ENCODE measurements at regions not wholly inside any gene's neighbourhood (a gene's known extent, or its start where the extent isn't known, plus 50 kb on each side); places are given as distances from the start of the nearest gene placed in this dataset.
"Not testable (repeated sequence)": the region's sequence is repeated elsewhere in the genome, so short reads cannot be mapped to it uniquely, and the experiment has no call there.

DNA sequence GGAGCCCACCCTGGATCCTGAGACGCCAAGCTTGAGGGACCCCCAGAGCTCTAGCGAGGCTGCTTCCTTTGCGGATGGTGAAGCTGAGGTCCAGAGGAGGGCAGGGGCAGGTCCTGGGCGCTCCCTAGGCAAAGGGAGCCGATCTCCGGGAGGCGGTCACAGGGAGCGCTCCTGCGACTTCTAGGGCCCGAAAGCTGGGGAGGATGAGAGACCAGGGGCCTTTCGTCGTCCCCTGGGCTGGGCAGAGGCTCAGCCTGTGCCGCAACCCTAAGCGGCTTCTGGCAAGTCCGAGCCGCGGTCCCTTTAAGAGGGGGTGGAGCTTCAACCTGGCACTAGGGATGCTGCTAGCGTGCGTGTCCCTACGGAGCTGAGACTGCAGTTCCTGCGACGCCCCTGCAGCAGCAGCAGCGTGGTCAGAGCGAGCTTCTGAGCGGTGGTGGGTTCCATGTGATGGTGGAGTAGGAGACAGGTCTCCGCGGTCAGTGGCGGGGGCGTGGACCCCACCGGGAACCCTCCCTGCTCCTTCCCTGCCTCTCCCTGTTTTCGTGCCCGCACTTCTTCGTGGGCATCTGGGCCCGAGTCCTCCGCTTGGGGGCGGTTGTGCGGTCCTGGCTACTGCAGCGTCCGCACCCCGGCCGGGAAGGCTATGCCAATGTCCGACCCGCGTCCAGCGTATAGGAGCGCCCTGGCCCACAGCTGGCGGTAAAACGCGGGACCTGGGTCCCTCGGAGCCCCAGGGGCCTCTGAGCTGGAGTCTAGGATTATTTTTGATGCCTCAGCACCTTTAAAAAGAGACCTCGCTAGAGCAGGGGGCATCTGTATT, 154.6 kb downstream of the CCDC74A start:
- peaks cover 13 to 15% of the 10 kb centered on the region in 2 donors for H3K27me3 ChIP-seq (ENCODE audit: control insufficient read depth in 2 of 2, insufficient read depth in 2 of 2, low read length in 2 of 2)
- intact Hi-C loops (cut with micrococcal nuclease) = no loop called here
- H3K79me2 ChIP-seq (ENCODE audit: insufficient read depth, low read length) = no peaks in the 10 kb centered on the region
- Mint-ChIP-seq H3K9me3 (no peaks in the 10 kb centered on the region), H3K4me1 (peaks cover 24% of the 10 kb centered on the region), H3K27ac (peak overlapping the region in 5 of 7 donors; percentile 52 to 81 (median 75)), H3K27me3 (ENCODE audit: low read depth in 3 of 3) (peaks cover 0 to 57% (median 38%) of the 10 kb centered on the region in 3 donors), H3K36me3 (peaks cover 4 to 6% of the 10 kb centered on the region in 2 donors), H3K4me3 (peak overlapping the region; percentile 81 to 94)
- DNase-seq = peak; percentile 36 to 68 (median 61)
- peaks cover 12 to 17% of the 10 kb centered on the region in 2 donors for H3K4me1 ChIP-seq (ENCODE audit: control insufficient read depth in 1 of 2, insufficient read depth in 2 of 2, low read length in 2 of 2)
- H3K4me3 ChIP-seq (replicated peaks in 1 of 3; ENCODE audit: low read depth in 2 of 3, low read length in 3 of 3) = peak overlapping the region; percentile 11 to 62 (median 33)
- H4K20me1 ChIP-seq (ENCODE audit: insufficient read depth, low read length) = no peaks in the 10 kb centered on the region
- TF ChIP-seq, protein P1, sequence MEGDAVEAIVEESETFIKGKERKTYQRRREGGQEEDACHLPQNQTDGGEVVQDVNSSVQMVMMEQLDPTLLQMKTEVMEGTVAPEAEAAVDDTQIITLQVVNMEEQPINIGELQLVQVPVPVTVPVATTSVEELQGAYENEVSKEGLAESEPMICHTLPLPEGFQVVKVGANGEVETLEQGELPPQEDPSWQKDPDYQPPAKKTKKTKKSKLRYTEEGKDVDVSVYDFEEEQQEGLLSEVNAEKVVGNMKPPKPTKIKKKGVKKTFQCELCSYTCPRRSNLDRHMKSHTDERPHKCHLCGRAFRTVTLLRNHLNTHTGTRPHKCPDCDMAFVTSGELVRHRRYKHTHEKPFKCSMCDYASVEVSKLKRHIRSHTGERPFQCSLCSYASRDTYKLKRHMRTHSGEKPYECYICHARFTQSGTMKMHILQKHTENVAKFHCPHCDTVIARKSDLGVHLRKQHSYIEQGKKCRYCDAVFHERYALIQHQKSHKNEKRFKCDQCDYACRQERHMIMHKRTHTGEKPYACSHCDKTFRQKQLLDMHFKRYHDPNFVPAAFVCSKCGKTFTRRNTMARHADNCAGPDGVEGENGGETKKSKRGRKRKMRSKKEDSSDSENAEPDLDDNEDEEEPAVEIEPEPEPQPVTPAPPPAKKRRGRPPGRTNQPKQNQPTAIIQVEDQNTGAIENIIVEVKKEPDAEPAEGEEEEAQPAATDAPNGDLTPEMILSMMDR (IDR thresholded peaks at IDR 0.05) = no peak
- H2AFZ ChIP-seq (ENCODE audit: insufficient read depth, low read depth, low read length, poor library complexity, severe bottlenecking) = peak overlapping the region; percentile 89
- H3K27ac ChIP-seq (ENCODE audit: low read depth in 1 of 2, low read length in 2 of 2) = peak overlapping the region in 1 of 2 donors; percentile 59
- under 1% methylated on average over 43 of the region's 51 CpGs for WGBS (ENCODE audit: insufficient coverage)
- H3K9ac ChIP-seq (ENCODE audit: insufficient read depth, low read length, poor library complexity, severe bottlenecking) = peak overlapping the region; percentile 59
- H3K36me3 ChIP-seq (replicated peaks in 1 of 2; ENCODE audit: control insufficient read depth in 1 of 2, insufficient read depth in 2 of 2, low read length in 2 of 2) = no peaks in the 10 kb centered on the region
- peak overlapping the region; percentile 70 for H3K4me2 ChIP-seq (replicated peaks; ENCODE audit: extremely low read depth, low read length, poor library complexity, severe bottlenecking)
- H3K9me3 ChIP-seq (replicated peaks in 1 of 2; ENCODE audit: control insufficient read depth in 1 of 2, insufficient read depth in 1 of 2, low read length in 2 of 2) = no peaks in the 10 kb centered on the region

DNA sequence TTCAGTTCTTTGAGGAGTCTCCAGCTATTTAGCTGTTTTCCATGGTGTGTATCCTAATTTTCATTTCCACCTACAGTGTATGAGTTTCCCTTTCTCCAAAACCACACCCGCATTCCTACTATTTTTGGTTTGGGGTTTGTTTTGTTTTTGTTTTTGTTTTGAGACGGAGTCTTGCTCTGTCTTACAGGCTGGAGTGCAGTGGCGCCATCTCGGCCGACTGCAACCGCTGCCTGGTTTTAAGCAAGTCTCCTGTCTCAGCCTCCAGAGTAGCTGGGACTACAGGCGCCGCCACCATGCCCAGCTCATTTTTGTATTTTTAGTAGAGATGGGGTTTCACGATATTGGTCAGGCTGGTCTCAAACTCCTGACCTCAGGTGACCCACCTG, 155.2 kb downstream of the CCDC74A start:
- Histone ChIP-seq H3K27me3 (ENCODE audit: control insufficient read depth in 2 of 2, insufficient read depth in 2 of 2, low read length in 2 of 2) (peaks cover 13 to 15% of the 10 kb centered on the region in 2 donors), H3K4me3 (replicated peaks in 1 of 3; ENCODE audit: low read depth in 2 of 3, low read length in 3 of 3) (peak overlapping the region in 1 of 3 experiments; percentile 62), H2AFZ (ENCODE audit: insufficient read depth, low read depth, low read length, poor library complexity, severe bottlenecking) (peak overlapping the region; percentile 89), H3K4me1 (ENCODE audit: control insufficient read depth in 1 of 2, insufficient read depth in 2 of 2, low read length in 2 of 2) (peaks cover 12 to 17% of the 10 kb centered on the region in 2 donors)
- DNase-seq; H3K9me3 ChIP-seq (replicated peaks in 1 of 2; ENCODE audit: control insufficient read depth in 1 of 2, insufficient read depth in 1 of 2, low read length in 2 of 2); H3K27ac ChIP-seq (ENCODE audit: low read depth in 1 of 2, low read length in 2 of 2); H4K20me1 ChIP-seq (ENCODE audit: insufficient read depth, low read length); H3K9ac ChIP-seq (ENCODE audit: insufficient read depth, low read length, poor library complexity, severe bottlenecking); H3K4me2 ChIP-seq (replicated peaks; ENCODE audit: extremely low read depth, low read length, poor library complexity, severe bottlenecking); H3K9me3 Mint-ChIP-seq; H3K36me3 ChIP-seq (replicated peaks in 1 of 2; ENCODE audit: control insufficient read depth in 1 of 2, insufficient read depth in 2 of 2, low read length in 2 of 2); intact Hi-C loops (cut with micrococcal nuclease); H3K79me2 ChIP-seq (ENCODE audit: insufficient read depth, low read length): not testable (repeated sequence)
- Mint-ChIP-seq H3K36me3 (peaks cover 8 to 10% of the 10 kb centered on the region in 2 donors), H3K27ac (peak overlapping the region in 2 of 7 donors; percentile 48 to 76), H3K4me1 (peaks cover 24% of the 10 kb centered on the region), H3K27me3 (ENCODE audit: low read depth in 3 of 3) (peaks cover 0 to 53% (median 36%) of the 10 kb centered on the region in 3 donors), H3K4me3 (peak overlapping the region; percentile 81 to 94)
- WGBS (ENCODE audit: insufficient coverage) = 9% methylated on average over 7 of the region's 9 CpGs

DNA sequence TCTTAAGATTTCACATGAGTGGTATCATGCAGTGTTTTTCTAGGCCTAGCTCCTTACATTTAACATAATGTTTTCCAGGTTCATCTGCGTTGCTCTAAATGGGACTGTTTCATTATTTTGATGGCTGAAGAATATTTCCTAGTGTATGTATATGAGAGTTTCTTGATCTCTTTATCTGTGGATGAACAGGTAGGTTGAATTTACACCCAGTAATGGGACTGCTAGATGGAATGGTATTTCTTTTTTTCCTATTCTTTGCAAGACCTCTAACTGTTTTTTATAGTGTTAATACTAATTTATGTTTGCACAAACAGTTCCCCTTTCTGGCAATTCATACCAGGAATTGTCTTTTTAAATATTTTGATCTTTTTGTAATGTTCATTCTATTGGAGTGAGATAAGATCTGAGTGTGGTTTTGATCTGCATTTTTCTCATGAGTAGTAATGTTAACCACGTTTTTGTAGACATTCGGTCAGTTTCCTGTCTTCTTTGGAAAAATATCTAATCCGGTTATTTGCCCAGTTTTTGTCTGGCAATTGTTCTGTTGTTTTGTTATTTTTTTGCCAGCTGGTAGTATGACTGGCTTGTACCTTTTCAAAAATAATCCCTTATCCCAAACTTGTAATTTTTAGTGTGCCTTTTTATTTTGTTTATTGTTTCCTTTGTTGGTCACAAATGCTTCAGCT, 157.1 kb downstream of the CCDC74A start:
- peaks cover 12 to 17% of the 10 kb centered on the region in 2 donors for H3K4me1 ChIP-seq (ENCODE audit: control insufficient read depth in 1 of 2, insufficient read depth in 2 of 2, low read length in 2 of 2)
- H3K9me3 ChIP-seq (replicated peaks in 1 of 2; ENCODE audit: control insufficient read depth in 1 of 2, insufficient read depth in 1 of 2, low read length in 2 of 2); H3K9me3 Mint-ChIP-seq; H3K4me3 Mint-ChIP-seq; H3K9ac ChIP-seq (ENCODE audit: insufficient read depth, low read length, poor library complexity, severe bottlenecking); H3K4me3 ChIP-seq (replicated peaks in 1 of 3; ENCODE audit: low read depth in 2 of 3, low read length in 3 of 3); H3K27ac Mint-ChIP-seq; H3K4me2 ChIP-seq (replicated peaks; ENCODE audit: extremely low read depth, low read length, poor library complexity, severe bottlenecking); DNase-seq; H2AFZ ChIP-seq (ENCODE audit: insufficient read depth, low read depth, low read length, poor library complexity, severe bottlenecking); H4K20me1 ChIP-seq (ENCODE audit: insufficient read depth, low read length); H3K27ac ChIP-seq (ENCODE audit: low read depth in 1 of 2, low read length in 2 of 2); H3K79me2 ChIP-seq (ENCODE audit: insufficient read depth, low read length); intact Hi-C loops (cut with micrococcal nuclease); H3K36me3 ChIP-seq (replicated peaks in 1 of 2; ENCODE audit: control insufficient read depth in 1 of 2, insufficient read depth in 2 of 2, low read length in 2 of 2): not testable (repeated sequence)
- peaks cover 0 to 43% (median 36%) of the 10 kb centered on the region in 3 donors for H3K27me3 Mint-ChIP-seq (ENCODE audit: low read depth in 3 of 3)
- WGBS (ENCODE audit: insufficient coverage) = no CpG with 5 or more reads among the region's 4 CpGs
- peaks cover 24% of the 10 kb centered on the region for H3K4me1 Mint-ChIP-seq
- peaks cover 13 to 18% of the 10 kb centered on the region in 2 donors for H3K36me3 Mint-ChIP-seq
- H3K27me3 ChIP-seq (ENCODE audit: control insufficient read depth in 2 of 2, insufficient read depth in 2 of 2, low read length in 2 of 2) = peaks cover 13 to 15% of the 10 kb centered on the region in 2 donors
